Memory B cell (primary cell): ENCODE measurements at regions not wholly inside any gene's neighbourhood (a gene's known extent, or its start where the extent isn't known, plus 50 kb on each side); places are given as distances from the start of the nearest gene placed in this dataset.
A peak's percentile ranks its signal among the peaks of the same experiment; 100 is the strongest.
"Not testable (repeated sequence)": the region's sequence is repeated elsewhere in the genome, so short reads cannot be mapped to it uniquely, and the experiment has no call there.

ENCODE experiments used
- ATAC-seq: fragments of 150-1000 bp; cut with Tn5 transposase; 2 replicates; pipeline ENCODE4 v1.10.0; 2021; ENCODE audit warnings: low read depth, mild to moderate bottlenecking, moderate library complexity
- DNase-seq, 2 donors: peaks; one replicate each; pipeline ENCODE4 v3.0.0; 2022; ENCODE audit warnings: low spot score in 2 of 2
- H3K27ac Mint-ChIP-seq: one replicate; pipeline ENCODE4 v1.8.0; 2022; ENCODE audit warnings: mild to moderate bottlenecking, moderate library complexity, mixed read lengths
- H3K27me3 Mint-ChIP-seq: one replicate; pipeline ENCODE4 v1.8.0; 2022; ENCODE audit warnings: mixed read lengths
- H3K36me3 Mint-ChIP-seq: one replicate; pipeline ENCODE4 v1.8.0; 2022; ENCODE audit warnings: mild to moderate bottlenecking, mixed read lengths
- H3K4me1 Mint-ChIP-seq: one replicate; pipeline ENCODE4 v1.8.0; 2022; ENCODE audit warnings: mixed read lengths
- H3K4me3 Mint-ChIP-seq: one replicate; pipeline ENCODE4 v1.8.0; 2022; ENCODE audit warnings: mild to moderate bottlenecking, moderate library complexity, mixed read lengths
- H3K9me3 Mint-ChIP-seq: one replicate; pipeline ENCODE4 v1.8.0; 2022; ENCODE audit warnings: mixed read lengths

DNA sequence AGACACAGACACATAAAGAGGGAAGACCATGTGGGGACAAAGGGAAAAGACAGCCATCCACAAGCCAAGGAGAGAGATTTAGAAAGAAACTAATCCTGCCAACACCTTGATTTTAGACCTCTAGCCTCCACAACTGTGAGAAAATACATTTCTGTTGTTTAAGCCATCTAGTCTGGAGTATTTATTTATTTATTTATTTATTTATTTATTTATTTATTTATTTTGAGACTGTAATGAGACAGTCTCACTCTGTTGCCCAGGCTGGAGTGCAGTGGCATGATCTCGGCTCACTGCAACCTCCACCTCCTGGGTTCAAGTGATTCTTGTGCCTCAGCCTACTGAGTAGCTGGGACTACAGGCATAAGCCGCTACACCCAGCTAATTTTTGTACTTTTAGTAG lies 259.3 kb downstream of the PARM1 start:
- DNase-seq, H3K27ac Mint-ChIP-seq, H3K36me3 Mint-ChIP-seq, H3K27me3 Mint-ChIP-seq, H3K4me1 Mint-ChIP-seq, ATAC-seq, H3K9me3 Mint-ChIP-seq, H3K4me3 Mint-ChIP-seq: not testable (repeated sequence)

DNA sequence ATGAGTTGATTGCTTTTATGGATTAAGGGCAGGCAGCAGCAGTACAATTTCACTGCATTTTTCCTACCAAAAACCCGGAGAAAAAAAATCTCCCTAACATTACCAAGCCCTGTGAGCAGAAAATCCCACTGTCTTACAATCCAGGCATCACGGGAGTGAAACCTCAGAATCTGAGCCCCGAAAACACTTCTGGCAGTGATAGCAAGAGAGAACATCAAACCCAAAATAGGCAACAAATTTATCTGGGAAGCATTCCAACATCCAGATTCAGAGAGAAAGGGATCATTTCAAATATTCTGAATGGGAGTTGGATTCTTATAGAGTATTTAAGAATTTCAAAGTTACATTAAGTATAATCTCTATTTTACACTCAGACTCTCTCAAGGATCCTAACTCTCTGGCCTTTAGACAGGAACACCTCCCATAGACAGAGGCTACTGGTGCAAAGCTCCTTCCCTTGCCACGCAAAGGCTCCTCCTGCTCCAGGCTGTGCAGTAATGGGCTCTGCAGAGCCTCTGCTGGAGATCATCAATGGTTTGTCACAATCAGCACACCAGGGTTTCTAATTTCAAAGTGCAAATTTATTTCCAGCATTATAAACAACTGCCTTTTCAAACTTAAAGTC lies 256.9 kb downstream of the PARM1 start:
- peaks cover 7% of the 10 kb centered on the region for H3K27me3 Mint-ChIP-seq
- H3K9me3 Mint-ChIP-seq, result peaks cover under 1% of the 10 kb centered on the region
- no peak overlapping the region for H3K27ac Mint-ChIP-seq
- DNase-seq (no peak), ATAC-seq (no peak)
- no peak overlapping the region for H3K4me3 Mint-ChIP-seq
- H3K4me1 Mint-ChIP-seq, result no peaks in the 10 kb centered on the region
- H3K36me3 Mint-ChIP-seq, result peaks cover under 1% of the 10 kb centered on the region

DNA sequence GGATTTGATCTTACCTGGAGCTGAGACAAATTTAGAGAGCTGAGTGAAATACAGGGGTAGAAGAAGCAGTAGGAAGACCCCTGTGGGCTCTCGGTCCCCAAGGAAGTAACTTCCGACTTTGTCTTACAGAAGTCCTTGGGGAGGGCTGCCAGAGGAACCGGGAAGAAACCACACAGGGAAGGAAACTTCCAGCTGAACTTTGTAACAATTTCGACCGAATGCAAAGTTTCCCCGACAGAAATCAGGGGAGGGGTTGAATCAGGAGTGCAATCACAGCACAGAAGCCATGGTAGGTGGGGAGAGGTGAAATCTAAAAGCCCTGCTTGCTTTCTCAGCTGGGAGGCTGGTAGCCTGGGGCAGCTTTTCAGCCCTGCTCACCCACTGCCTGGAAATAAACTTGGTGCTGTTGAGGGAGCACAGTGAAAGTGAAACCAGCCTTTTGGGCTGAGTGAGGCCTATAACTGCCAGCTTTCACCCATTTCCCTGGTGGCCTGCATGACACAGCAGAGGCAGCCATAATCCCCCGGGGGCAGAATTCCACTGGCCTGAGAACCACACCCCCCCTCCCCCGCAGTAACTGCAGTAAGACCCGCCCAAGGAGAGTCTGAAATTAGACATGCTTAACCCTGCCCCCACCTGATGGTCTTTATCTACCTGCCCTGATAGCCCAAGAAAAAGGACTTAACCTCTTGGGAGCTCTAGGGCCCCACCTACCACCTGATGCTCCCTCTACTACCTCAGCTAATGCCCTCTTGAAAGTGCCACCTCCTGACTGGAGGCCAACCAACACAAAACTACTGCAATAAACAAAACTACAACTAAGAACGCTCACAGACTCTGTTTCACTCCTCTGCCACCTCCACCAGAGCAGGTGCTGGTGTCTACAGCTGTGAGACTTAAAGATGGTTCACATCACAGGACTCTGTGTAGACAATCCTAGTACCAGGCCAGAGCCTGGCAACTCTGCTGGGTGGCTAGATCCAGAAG lies 248.2 kb downstream of the PARM1 start:
- Mint-ChIP-seq H3K4me1 (peaks cover 12% of the 10 kb centered on the region), H3K27ac (peak overlapping the region; percentile 66), H3K9me3 (peaks cover 5% of the 10 kb centered on the region), H3K27me3 (peaks cover 2% of the 10 kb centered on the region), H3K4me3 (peak overlapping the region; percentile 65), H3K36me3 (peaks cover 4% of the 10 kb centered on the region)
- ATAC-seq, result peak; percentile 92
- peak; percentile 13 to 15 for DNase-seq

DNA sequence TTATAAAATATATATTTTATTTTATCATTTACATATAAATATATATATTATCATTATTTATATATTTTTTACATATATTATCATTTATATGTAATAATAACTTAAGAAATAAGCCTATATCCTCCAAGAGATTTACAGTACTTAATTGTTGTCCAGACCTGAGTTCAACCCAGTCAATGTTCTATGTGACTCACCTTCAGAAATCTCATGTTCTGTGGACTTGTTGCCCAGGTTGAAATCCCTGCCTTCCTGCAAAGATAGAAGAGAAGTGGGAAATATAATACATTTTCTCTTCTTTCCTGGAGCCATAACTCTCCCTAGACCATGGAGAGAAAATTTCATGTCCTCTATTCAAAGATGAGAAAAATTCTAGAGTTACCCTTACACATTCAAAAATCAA lies 247.3 kb downstream of the PARM1 start:
- ATAC-seq, result no peak
- Mint-ChIP-seq H3K9me3 (peaks cover 5% of the 10 kb centered on the region), H3K36me3 (peaks cover 4% of the 10 kb centered on the region), H3K4me1 (peaks cover 12% of the 10 kb centered on the region), H3K27me3 (peaks cover 2% of the 10 kb centered on the region), H3K27ac (peak overlapping the region; percentile 66), H3K4me3 (peak overlapping the region; percentile 65)
- DNase-seq, result no peak

DNA sequence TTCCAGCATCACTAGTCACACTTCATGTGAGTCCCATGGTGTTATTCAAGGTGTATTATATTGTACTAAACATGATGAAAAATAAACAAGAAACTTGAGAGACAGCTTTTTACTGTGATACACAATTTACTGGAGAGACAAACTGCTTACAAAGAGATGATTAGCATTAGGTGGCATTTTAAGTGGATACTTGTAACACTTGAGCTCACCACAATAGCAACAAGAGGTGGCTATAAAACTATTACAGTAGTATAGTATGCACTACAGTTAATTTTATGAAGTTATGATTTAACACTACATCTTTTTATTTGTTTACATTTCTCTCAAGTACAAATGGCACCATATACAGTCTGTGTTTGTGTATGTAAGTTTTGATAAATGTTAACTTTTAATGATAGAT lies 246.6 kb downstream of the PARM1 start:
- no peak for ATAC-seq
- Mint-ChIP-seq H3K4me3 (no peak overlapping the region), H3K36me3 (peaks cover 3% of the 10 kb centered on the region), H3K9me3 (peaks cover 4% of the 10 kb centered on the region), H3K27ac (no peak overlapping the region), H3K4me1 (peaks cover 12% of the 10 kb centered on the region), H3K27me3 (no peaks in the 10 kb centered on the region)
- DNase-seq, result no peak

DNA sequence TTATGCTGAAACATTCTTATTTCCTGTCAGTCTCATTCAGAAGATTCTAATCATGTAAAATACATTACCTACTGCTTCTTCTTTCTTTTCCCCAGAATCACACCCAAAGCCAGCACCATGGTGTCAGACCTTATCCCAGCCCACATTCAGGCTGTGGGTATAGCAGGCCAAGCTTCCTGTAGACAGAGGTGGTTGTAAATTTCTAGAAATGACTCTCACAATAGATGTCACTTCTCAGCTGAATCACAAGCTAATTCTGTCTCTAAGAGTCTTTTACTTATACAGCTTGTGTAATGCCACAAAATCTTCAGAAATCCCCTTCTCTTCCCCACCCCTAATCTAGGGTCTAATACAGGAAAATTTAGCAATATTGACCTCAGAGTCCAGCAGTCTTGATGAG lies 239.6 kb downstream of the PARM1 start:
- Mint-ChIP-seq H3K4me3 (no peak overlapping the region), H3K4me1 (peaks cover 2% of the 10 kb centered on the region), H3K36me3 (no peaks in the 10 kb centered on the region), H3K27me3 (no peaks in the 10 kb centered on the region), H3K27ac (peak overlapping the region; percentile 15), H3K9me3 (no peaks in the 10 kb centered on the region)
- DNase-seq, result no peak
- no peak for ATAC-seq

DNA sequence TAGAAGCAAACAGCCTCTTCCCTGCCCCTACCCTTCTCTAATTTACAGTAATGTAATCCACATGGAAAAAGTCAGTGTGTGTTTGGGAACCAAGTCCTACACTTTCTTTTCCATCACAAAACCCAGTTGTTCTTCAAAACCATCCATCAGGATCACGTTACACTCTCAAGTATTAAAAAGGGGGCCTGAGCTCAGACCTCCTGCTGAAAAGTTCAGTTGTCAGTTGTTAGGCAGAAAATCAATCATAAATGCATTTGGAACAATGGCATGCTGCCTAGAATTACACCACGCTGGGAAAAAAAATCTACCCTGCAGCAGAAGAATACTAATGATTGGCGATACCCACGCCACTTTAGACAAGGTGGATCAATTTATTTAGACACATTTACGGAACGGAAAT lies 236.5 kb downstream of the PARM1 start:
- ATAC-seq (no peak), DNase-seq (no peak)
- peaks cover 8% of the 10 kb centered on the region for H3K4me1 Mint-ChIP-seq
- no peak overlapping the region for H3K4me3 Mint-ChIP-seq
- H3K36me3 Mint-ChIP-seq, result no peaks in the 10 kb centered on the region
- H3K9me3 Mint-ChIP-seq, result peaks cover 3% of the 10 kb centered on the region
- no peak overlapping the region for H3K27ac Mint-ChIP-seq
- H3K27me3 Mint-ChIP-seq, result no peaks in the 10 kb centered on the region

DNA sequence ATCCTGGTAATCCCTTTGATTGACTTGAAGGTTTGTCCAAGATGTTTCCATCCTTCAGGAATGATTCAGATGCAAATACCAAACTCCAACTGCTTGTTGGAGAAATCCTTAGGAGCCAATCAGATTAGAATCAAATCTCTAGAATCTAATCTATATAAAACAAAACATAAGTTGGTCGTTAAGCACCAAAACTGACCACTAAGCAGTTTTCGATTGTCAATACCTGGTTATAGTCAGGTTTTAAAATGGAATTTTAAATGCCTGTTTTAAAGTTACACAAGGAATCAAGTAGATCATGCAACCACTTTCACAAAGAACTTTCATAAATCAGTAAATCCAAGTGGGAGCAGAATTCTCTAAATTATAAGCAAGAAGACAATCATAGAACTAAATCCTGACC lies 236.1 kb downstream of the PARM1 start:
- Mint-ChIP-seq H3K36me3 (no peaks in the 10 kb centered on the region), H3K4me1 (peaks cover 8% of the 10 kb centered on the region), H3K4me3 (no peak overlapping the region), H3K9me3 (peaks cover 3% of the 10 kb centered on the region), H3K27me3 (no peaks in the 10 kb centered on the region), H3K27ac (no peak overlapping the region)
- DNase-seq (no peak), ATAC-seq (no peak)

DNA sequence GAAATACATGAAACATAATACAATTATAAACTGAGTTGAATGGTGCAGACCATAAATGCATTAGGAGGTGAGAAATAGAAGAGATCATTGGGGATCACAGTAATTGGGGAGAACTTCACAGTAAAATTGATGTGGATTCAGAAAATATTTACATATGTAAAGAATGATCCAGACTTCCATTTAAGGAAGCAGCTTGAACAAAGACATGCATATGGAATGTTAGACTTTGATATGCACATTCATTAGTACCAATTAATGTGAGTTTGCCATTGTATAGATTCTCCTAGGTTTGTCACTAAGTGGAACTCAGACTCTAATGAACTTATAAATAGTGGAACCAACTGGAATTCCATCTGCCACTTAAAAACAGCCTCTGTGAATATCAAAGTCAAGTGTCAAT lies 235.6 kb downstream of the PARM1 start:
- Mint-ChIP-seq H3K27ac (no peak overlapping the region), H3K4me3 (no peak overlapping the region), H3K36me3 (no peaks in the 10 kb centered on the region), H3K27me3 (no peaks in the 10 kb centered on the region), H3K9me3 (peaks cover 3% of the 10 kb centered on the region), H3K4me1 (peaks cover 8% of the 10 kb centered on the region)
- DNase-seq, result no peak
- ATAC-seq, result no peak

DNA sequence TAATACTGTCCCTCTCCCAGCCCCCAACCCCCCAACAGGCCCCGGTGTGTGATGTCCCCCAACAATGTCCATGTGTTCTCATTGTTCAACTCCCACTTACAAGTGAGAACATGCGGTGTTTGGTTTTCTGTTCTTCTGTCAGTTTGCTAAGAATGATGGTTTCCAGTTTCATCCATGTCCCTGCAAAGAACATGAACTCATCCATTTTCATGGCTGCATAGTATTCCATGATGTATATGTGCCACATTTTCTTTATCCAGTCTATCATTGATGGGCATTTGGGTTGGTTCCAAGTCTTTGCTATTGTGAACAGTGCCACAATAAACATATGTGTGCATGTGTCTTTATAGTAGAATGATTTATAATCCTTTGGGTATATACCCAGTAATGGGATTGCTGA lies 232.2 kb downstream of the PARM1 start:
- not testable (repeated sequence) for H3K27ac Mint-ChIP-seq, H3K4me3 Mint-ChIP-seq, H3K27me3 Mint-ChIP-seq, H3K9me3 Mint-ChIP-seq, ATAC-seq, H3K36me3 Mint-ChIP-seq, DNase-seq, H3K4me1 Mint-ChIP-seq

DNA sequence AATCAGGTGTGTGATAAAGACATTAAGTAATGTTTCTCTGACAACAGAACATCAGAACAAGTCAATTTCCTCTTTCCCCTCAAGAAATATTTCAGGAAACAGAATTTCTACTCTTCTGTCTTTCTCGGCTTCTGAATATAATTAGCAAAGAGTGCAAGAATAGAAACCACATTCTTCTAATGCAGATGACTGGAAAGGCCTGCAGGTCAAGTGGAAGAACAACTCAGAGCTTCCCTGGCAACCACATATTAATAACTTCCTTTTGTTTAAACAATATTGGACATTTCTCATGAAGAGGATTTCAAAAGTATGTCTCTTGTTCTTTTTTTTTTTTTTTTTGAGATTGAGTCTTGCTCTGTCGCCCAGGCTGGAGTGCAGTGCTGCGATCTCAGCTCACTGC lies 225.5 kb downstream of the PARM1 start:
- Mint-ChIP-seq H3K36me3 (peaks cover 8% of the 10 kb centered on the region), H3K27me3 (peaks cover 5% of the 10 kb centered on the region), H3K9me3 (peaks cover 15% of the 10 kb centered on the region), H3K4me3 (no peak overlapping the region), H3K4me1 (no peaks in the 10 kb centered on the region), H3K27ac (no peak overlapping the region)
- DNase-seq (no peak), ATAC-seq (no peak)

DNA sequence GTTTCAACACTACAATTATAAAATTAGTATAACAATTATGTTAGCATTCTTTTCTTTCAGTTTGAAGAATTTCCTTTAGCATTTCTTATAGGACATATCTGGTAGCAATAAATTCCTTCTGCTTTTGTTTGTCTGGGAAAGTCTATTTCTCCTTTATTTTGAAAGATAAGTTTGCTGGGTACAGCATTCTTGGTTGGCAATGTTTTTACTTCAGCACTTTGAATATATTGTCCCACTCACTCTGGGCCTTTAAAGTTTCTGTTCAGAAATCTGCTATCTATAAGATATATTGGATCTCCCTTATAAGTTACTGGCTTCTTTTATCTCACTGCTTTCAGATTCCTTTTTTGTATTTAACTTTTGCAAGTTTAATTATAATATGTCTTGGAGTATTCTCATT lies 222.1 kb downstream of the PARM1 start:
- Mint-ChIP-seq H3K27ac (no peak overlapping the region), H3K4me3 (no peak overlapping the region), H3K27me3 (peaks cover 2% of the 10 kb centered on the region), H3K36me3 (peaks cover 8% of the 10 kb centered on the region), H3K9me3 (peaks cover 19% of the 10 kb centered on the region), H3K4me1 (no peaks in the 10 kb centered on the region)
- ATAC-seq (no peak), DNase-seq (no peak)

DNA sequence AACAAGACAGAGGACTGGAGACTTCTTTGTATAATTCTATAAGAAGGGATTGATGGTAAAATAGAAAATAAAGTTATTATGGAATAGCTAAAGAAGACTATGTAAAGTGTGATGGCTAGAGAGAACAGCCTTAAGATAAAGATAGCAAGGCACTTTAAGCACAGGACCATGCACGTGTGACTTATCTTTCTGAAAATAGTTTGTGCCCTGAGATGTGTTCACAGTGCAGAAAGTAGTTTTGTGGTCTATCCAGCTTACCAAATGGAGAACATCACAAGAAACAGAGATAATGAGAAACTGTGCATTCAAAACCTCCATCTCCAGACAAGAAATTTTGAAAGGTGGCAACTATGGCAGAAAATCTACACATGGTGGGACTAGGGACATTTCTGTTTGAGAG lies 213.3 kb downstream of the PARM1 start:
- DNase-seq, result no peak
- ATAC-seq, result no peak
- H3K27me3 Mint-ChIP-seq, result no peaks in the 10 kb centered on the region
- H3K4me1 Mint-ChIP-seq, result peaks cover 10% of the 10 kb centered on the region
- peaks cover 4% of the 10 kb centered on the region for H3K9me3 Mint-ChIP-seq
- no peak overlapping the region for H3K27ac Mint-ChIP-seq
- no peaks in the 10 kb centered on the region for H3K36me3 Mint-ChIP-seq
- no peak overlapping the region for H3K4me3 Mint-ChIP-seq

DNA sequence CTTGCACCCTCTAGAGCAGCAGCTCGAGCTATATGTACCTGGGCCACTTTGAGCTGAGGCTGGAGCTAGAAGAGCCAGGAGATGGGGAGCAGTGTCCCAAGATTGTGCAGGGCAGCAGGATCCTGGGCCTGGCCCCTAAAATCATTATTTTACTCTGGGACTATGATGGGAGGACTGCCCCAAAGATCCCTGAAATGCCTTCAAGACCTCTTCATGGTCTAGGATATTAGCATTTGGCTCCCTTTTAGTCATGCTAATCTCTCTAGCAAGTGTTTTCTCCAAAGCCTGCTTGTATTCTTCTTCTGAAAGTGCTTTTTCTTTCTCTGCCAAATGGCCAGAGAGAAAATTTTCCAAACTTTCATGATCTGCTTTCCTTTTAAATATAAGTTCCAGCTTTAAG lies 211.6 kb downstream of the PARM1 start:
- Mint-ChIP-seq H3K27ac (no peak overlapping the region), H3K27me3 (no peaks in the 10 kb centered on the region), H3K9me3 (peaks cover 2% of the 10 kb centered on the region), H3K4me3 (no peak overlapping the region), H3K36me3 (no peaks in the 10 kb centered on the region), H3K4me1 (peaks cover 10% of the 10 kb centered on the region)
- ATAC-seq (no peak), DNase-seq (no peak)
